ENCODE measurements at regions not wholly inside any gene's neighbourhood (a gene's known extent, or its start where the extent isn't known, plus 50 kb on each side); places are given as distances from the start of the nearest gene placed in this dataset.

DNA sequence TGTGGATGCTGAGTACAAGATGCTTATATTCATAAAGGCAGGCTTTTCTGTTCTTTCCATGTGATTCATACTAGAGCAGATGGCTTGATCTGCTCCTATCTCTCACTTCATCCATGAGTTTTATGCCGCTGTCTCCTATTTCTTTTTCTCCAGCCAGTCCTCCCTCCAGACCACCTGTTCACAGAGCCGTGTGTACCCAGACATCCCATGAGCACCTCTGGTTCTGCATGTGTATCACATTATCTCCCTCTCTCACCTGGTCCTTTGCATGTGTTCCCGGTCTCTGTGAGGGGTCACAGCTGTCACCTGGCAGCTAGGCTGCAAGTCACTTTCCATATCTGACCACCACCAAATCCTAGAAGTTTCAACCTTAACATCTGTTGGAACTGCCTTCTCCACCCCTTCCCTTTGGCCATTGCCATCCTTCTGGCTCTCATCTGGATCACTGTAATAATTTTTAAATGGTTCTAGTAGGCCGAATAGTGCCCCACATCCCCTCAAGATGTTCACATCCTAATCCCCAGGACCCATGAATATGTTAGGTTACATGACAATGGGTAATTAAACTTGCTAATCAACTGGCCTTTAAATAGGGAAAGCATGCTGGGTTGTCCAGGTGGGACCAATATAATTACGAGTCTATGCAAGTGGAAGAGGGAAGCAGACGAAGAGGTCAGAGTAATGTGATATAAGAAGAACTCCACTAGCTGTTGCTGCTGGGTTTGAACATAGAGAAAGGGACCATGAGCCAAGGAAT lies 168.1 kb downstream of the SNAPC1 start:
- Histone ChIP-seq H2BK15ac (ENCODE audit: low read depth, low read length) (peak overlapping the region; percentile 58), H2BK20ac (ENCODE audit: low read depth, low read length) (peak overlapping the region; percentile 61), H3K14ac (replicated peaks; ENCODE audit: low read depth, low read length) (peak overlapping the region; percentile 22), H2AK5ac (ENCODE audit: low read depth, low read length) (peak overlapping the region; percentile 83), H3K23ac (ENCODE audit: low read depth, low read length) (no peak overlapping the region), H3K36me3 (ENCODE audit: control insufficient read depth, insufficient read depth, low read length) (no peaks in the 10 kb centered on the region), H2BK5ac (ENCODE audit: low read depth, low read length, poor library complexity, severe bottlenecking) (peak overlapping the region; percentile 15), H3K18ac (ENCODE audit: low read depth, low read length) (peak overlapping the region; percentile 54; the same call in 1 of the 2 replicates), H4K91ac (ENCODE audit: insufficient read depth, low read depth, low read length) (peak overlapping the region; percentile 28), H4K8ac (ENCODE audit: low read depth in 2 of 2, low read length in 2 of 2) (peak overlapping the region in 1 of 2 experiments; percentile 58; a peak in 2 of 4 replicates), H3K4me3 (ENCODE audit: insufficient read depth, low read depth, low read length) (no peak overlapping the region), H3K4ac (ENCODE audit: low read depth, low read length) (peak overlapping the region; percentile 27; the same call in 1 of the 2 replicates), H2BK120ac (ENCODE audit: low read depth, low read length) (peak overlapping the region; percentile 32; the same call in 1 of the 2 replicates), H3K9ac (ENCODE audit: low read depth, low read length) (no peak overlapping the region), H4K20me1 (ENCODE audit: insufficient read depth, low read length) (no peaks in the 10 kb centered on the region), H3K56ac (ENCODE audit: extremely low read depth, insufficient read depth, low read length) (no peak overlapping the region), H3K9me3 (ENCODE audit: control insufficient read depth, insufficient read depth, low read length) (no peaks in the 10 kb centered on the region), H3K27ac (ENCODE audit: insufficient read depth, low read length) (no peak overlapping the region), H2AFZ (replicated peaks; ENCODE audit: low read length, poor library complexity) (no peak overlapping the region), H3K9me1 (ENCODE audit: insufficient read depth, low read length) (peaks cover 5% of the 10 kb centered on the region; the same call in 1 of the 2 replicates), H2AK9ac (replicated peaks; ENCODE audit: low read depth, low read length, poor library complexity) (no peak overlapping the region), H3K4me2 (ENCODE audit: low read depth, low read length) (peak overlapping the region; percentile 10; the same call in 1 of the 2 replicates), H4K5ac (ENCODE audit: low read depth, low read length) (peak overlapping the region; percentile 53), H3K4me1 (ENCODE audit: control insufficient read depth, insufficient read depth, low read length) (peaks cover 31% of the 10 kb centered on the region), H3K79me1 (ENCODE audit: low read depth in 1 of 2, low read length in 2 of 2) (peaks cover 15 to 20% of the 10 kb centered on the region in 2 experiments; a peak in 3 of 4 replicates), H3K27me3 (ENCODE audit: control insufficient read depth, insufficient read depth, low read length) (no peaks in the 10 kb centered on the region)
- intact Hi-C loops (cut with micrococcal nuclease): no loop called here
- CTCF ChIA-PET: interaction anchor here (1.0 kb wide), 2 partner anchors 196 kb away, joined by 4 read pairs; no protein-coding TSS in a partner anchor
- no CpG with 5 or more reads among the region's 6 CpGs for WGBS, 2 experiments (ENCODE audit: extremely low coverage in 2 of 2, insufficient read length in 1 of 2)
- no peak for DNase-seq
- no peak for ATAC-seq (ENCODE audit: low read depth)
- no TSS peak for BruUV-seq (replicated peaks)
- dilution Hi-C loops (cut with HindIII; ENCODE audit: low sequenced_read_pairs, unreplicated experiment): no loop called here
- POLR2A ChIA-PET (ENCODE audit: unreplicated experiment): no interaction called here
- in situ Hi-C loops (cut with MboI; ENCODE audit: low sequenced_read_pairs): no loop called here
- TF ChIP-seq CEBPB (IDR thresholded peaks at IDR 0.05; ENCODE audit: low read depth, low read length) (no peak), CHD1 (IDR thresholded peaks at IDR 0.05; ENCODE audit: low read depth, low read length) (no peak), RAD21 (IDR thresholded peaks at IDR 0.05; ENCODE audit: low read length) (no peak), RFX5 (IDR thresholded peaks at IDR 0.05; ENCODE audit: low read depth, low read length) (no peak), BHLHE40 (IDR thresholded peaks at IDR 0.05; ENCODE audit: low read depth, low read length) (no peak), SMC3 (IDR thresholded peaks at IDR 0.05; ENCODE audit: low read depth, low read length) (no peak), MAFK (IDR thresholded peaks at IDR 0.05; ENCODE audit: low read depth, low read length) (no peak), RCOR1 (IDR thresholded peaks at IDR 0.05; ENCODE audit: insufficient replicate concordance, low read length) (no peak), NFE2L2 (IDR thresholded peaks at IDR 0.05; ENCODE audit: low read depth, low read length) (no peak), FOS (IDR thresholded peaks at IDR 0.05; ENCODE audit: low read depth, low read length) (no peak), POLR2A (IDR thresholded peaks at IDR 0.05; ENCODE audit: low read depth, low read length) (no peak), MAZ (IDR thresholded peaks at IDR 0.05; ENCODE audit: borderline replicate concordance, low read depth, low read length) (no peak), MXI1 (IDR thresholded peaks at IDR 0.05; ENCODE audit: borderline replicate concordance, low read depth, low read length) (no peak)
- TF ChIP-seq, protein P1, sequence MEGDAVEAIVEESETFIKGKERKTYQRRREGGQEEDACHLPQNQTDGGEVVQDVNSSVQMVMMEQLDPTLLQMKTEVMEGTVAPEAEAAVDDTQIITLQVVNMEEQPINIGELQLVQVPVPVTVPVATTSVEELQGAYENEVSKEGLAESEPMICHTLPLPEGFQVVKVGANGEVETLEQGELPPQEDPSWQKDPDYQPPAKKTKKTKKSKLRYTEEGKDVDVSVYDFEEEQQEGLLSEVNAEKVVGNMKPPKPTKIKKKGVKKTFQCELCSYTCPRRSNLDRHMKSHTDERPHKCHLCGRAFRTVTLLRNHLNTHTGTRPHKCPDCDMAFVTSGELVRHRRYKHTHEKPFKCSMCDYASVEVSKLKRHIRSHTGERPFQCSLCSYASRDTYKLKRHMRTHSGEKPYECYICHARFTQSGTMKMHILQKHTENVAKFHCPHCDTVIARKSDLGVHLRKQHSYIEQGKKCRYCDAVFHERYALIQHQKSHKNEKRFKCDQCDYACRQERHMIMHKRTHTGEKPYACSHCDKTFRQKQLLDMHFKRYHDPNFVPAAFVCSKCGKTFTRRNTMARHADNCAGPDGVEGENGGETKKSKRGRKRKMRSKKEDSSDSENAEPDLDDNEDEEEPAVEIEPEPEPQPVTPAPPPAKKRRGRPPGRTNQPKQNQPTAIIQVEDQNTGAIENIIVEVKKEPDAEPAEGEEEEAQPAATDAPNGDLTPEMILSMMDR (conservative IDR thresholded peaks at IDR 0.05; ENCODE audit: low read depth, low read length): no peak
- TF ChIP-seq, protein P2, sequence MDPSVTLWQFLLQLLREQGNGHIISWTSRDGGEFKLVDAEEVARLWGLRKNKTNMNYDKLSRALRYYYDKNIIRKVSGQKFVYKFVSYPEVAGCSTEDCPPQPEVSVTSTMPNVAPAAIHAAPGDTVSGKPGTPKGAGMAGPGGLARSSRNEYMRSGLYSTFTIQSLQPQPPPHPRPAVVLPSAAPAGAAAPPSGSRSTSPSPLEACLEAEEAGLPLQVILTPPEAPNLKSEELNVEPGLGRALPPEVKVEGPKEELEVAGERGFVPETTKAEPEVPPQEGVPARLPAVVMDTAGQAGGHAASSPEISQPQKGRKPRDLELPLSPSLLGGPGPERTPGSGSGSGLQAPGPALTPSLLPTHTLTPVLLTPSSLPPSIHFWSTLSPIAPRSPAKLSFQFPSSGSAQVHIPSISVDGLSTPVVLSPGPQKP (IDR thresholded peaks at IDR 0.05; ENCODE audit: borderline replicate concordance, low read depth, low read length): no peak

Data from IMR-90 (cell line).